HCT116 (cell line): ENCODE measurements at regions not wholly inside any gene's neighbourhood (a gene's known extent, or its start where the extent isn't known, plus 50 kb on each side); places are given as distances from the start of the nearest gene placed in this dataset.

ENCODE experiments used
- ATAC-seq: fragments of 200-7000 bp; cut with Tn5 transposase; 2 replicates; pipeline ENCODE4 v1.9.1; 2020; ENCODE audit warnings: mild to moderate bottlenecking, moderate library complexity
- BruUV-seq: library from RNA; stranded (reverse); fragments of 400-500 nt; replicated peaks from 2 replicates; lab custom pipeline; 2021; lab: Mats Ljungman, UMichigan
- CTCF ChIA-PET: fragments of 300-600 bp; sonication (Branson Sonifier 250); formaldehyde crosslinking; loops from one replicate; lab custom pipeline; 2021; ENCODE audit warnings: antibody characterized with exemption; lab: Charles Lee
- POLR2A ChIA-PET: fragments of 300-600, 350-600 bp; sonication (Branson Sonifier 250); formaldehyde crosslinking; loops from one replicate; lab custom pipeline; 2021; ENCODE audit warnings: antibody characterized with exemption; lab: Charles Lee
- RAD21 ChIA-PET, 2 experiments: fragments of 300-600 bp; sonication (Branson Sonifier 250); formaldehyde crosslinking; loops; one replicate each; lab custom pipeline; 2023; ENCODE audit warnings: low total read pairs in 2 of 2; ENCODE audit not compliant: uncharacterized antibody in 2 of 2, unreplicated experiment in 2 of 2, low non-redundant PET in 1 of 2; lab: Charles Lee
- DNase-seq: peaks from one replicate; pipeline ENCODE4 v3.0.0-alpha.2; 2010; ENCODE audit warnings: low read depth, low spot score
- H2AFZ ChIP-seq: fragments of 200-600 bp; shearing (Covaris generic), sonication (generic); 2 replicates; pipeline ENCODE4 v1.6.1; 2017; ENCODE audit warnings: low read depth, mixed run types, mixed read lengths, antibody characterized with exemption, low read length; ENCODE audit not compliant: poor library complexity, severe bottlenecking
- H3K27ac ChIP-seq: 2 replicates; pipeline ENCODE4 v1.5.1; 2012; ENCODE audit warnings: low read depth, low read length
- H3K27me3 ChIP-seq: fragments of 200-600 bp; sonication (generic); 2 replicates; pipeline ENCODE4 v1.6.1; 2016; ENCODE audit warnings: mixed run types, low read length, mixed read lengths; ENCODE audit not compliant: insufficient read depth
- H3K36me3 ChIP-seq, 2 experiments: fragments of 200-500 bp in 1 of 2; fragments of 200-600 bp in 1 of 2; sonication (Bioruptor generic) in 1 of 2; sonication (generic) in 1 of 2; 2 replicates each; pipeline versions ENCODE4 v1.5.1 to v1.6.1; 2014 to 2016; ENCODE audit warnings: low read length in 2 of 2, inconsistent platforms in 1 of 2, mixed read lengths in 1 of 2, mixed run types in 1 of 2; ENCODE audit not compliant: insufficient read depth in 2 of 2, control insufficient read depth in 1 of 2
- H3K4me1 ChIP-seq, 2 experiments: fragments of 200-600 bp in 1 of 2; sonication (generic) in 1 of 2; 2 replicates each; pipeline versions ENCODE4 v1.5.1 to v1.6.1; 2012 to 2017; ENCODE audit warnings: low read length in 2 of 2, inconsistent platforms in 1 of 2, mild to moderate bottlenecking in 1 of 2, mixed read lengths in 1 of 2, mixed run types in 1 of 2, moderate library complexity in 1 of 2; ENCODE audit not compliant: insufficient read depth in 2 of 2, control insufficient read depth in 1 of 2
- H3K4me2 ChIP-seq: fragments of 200-600 bp; sonication (generic); 2 replicates; pipeline ENCODE4 v1.6.1; 2017; ENCODE audit warnings: mixed run types, low read length, mixed read lengths
- H3K4me3 ChIP-seq, 2 experiments: fragments of 200-600 bp in 1 of 2; sonication (generic) in 1 of 2; replicated peaks in 1 of 2; 2 replicates each; pipeline ENCODE4 v1.5.1; 2011 to 2016; ENCODE audit warnings: low read length in 2 of 2, control low read depth in 1 of 2, low read depth in 1 of 2, mild to moderate bottlenecking in 1 of 2, mixed read lengths in 1 of 2, mixed run types in 1 of 2
- H3K79me2 ChIP-seq: fragments of 200-600 bp; sonication (generic); 2 replicates; pipeline ENCODE4 v1.6.1; 2017; ENCODE audit warnings: mild to moderate bottlenecking, mixed run types, low read length, moderate library complexity, mixed read lengths; ENCODE audit not compliant: insufficient read depth
- H3K9ac ChIP-seq: fragments of 200-600 bp; sonication (generic); 2 replicates; pipeline ENCODE4 v1.6.1; 2016; ENCODE audit warnings: low read length, mixed read lengths
- H3K9me2 ChIP-seq: fragments of 200-600 bp; sonication (generic), shearing (Covaris generic); 2 replicates; pipeline ENCODE4 v1.6.1; 2017; ENCODE audit warnings: mixed run types, mild to moderate bottlenecking, moderate library complexity; ENCODE audit not compliant: insufficient read depth
- H3K9me3 ChIP-seq, 2 experiments: fragments of 200-500 bp in 1 of 2; fragments of 200-600 bp in 1 of 2; sonication (Bioruptor generic) in 1 of 2; sonication (generic) in 1 of 2; 2 replicates each; pipeline ENCODE4 v1.6.1; 2014 to 2017; ENCODE audit warnings: low read length in 2 of 2, mixed read lengths in 2 of 2, inconsistent platforms in 1 of 2, low read depth in 1 of 2, mild to moderate bottlenecking in 1 of 2, mixed run types in 1 of 2, moderate library complexity in 1 of 2; ENCODE audit not compliant: control insufficient read depth in 1 of 2, insufficient read depth in 1 of 2
- H4K20me1 ChIP-seq: fragments of 200-600 bp; sonication (generic), shearing (Covaris generic); 2 replicates; pipeline ENCODE4 v1.6.1; 2017; ENCODE audit warnings: mixed run types, mild to moderate bottlenecking, moderate library complexity; ENCODE audit not compliant: insufficient read depth
- CBX3 ChIP-seq: IDR thresholded peaks from 2 replicates; pipeline ENCODE4 v1.6.1; 2012; ENCODE audit warnings: low read depth
- EGR1 ChIP-seq: IDR thresholded peaks from 2 replicates; pipeline ENCODE4 v1.6.1; 2012; ENCODE audit warnings: low read depth
- ELF1 ChIP-seq: IDR thresholded peaks from 2 replicates; pipeline ENCODE4 v1.6.1; 2012; ENCODE audit warnings: low read depth, borderline replicate concordance
- EZH2 ChIP-seq: fragments of 200-600 bp; sonication (generic); IDR thresholded peaks from 2 replicates; pipeline ENCODE4 v1.6.1; 2017; ENCODE audit warnings: antibody characterized with exemption, mixed run types
- EZH2phosphoT487 ChIP-seq: fragments of 200-600 bp; IDR thresholded peaks from 2 replicates; pipeline ENCODE4 v1.6.1; 2018; ENCODE audit warnings: antibody characterized with exemption, borderline replicate concordance
- JUND ChIP-seq: IDR thresholded peaks from 2 replicates; pipeline ENCODE4 v1.6.1; 2012
- POLR2AphosphoS5 ChIP-seq: IDR thresholded peaks from 2 replicates; pipeline ENCODE4 v1.6.1; 2011; ENCODE audit warnings: mild to moderate bottlenecking, low read depth, low read length, moderate library complexity
- RAD21 ChIP-seq: IDR thresholded peaks from 2 replicates; pipeline ENCODE4 v1.6.1; 2012; ENCODE audit warnings: low read depth, mild to moderate bottlenecking
- SIN3A ChIP-seq: IDR thresholded peaks from 2 replicates; pipeline ENCODE4 v1.6.1; 2012; ENCODE audit warnings: low read depth
- SP1 ChIP-seq: IDR thresholded peaks from 2 replicates; pipeline ENCODE4 v1.6.1; 2012; ENCODE audit warnings: low read depth
- SRF ChIP-seq: IDR thresholded peaks from 2 replicates; pipeline ENCODE4 v1.6.1; 2012; ENCODE audit warnings: low read depth
- TCF7L2 ChIP-seq: IDR thresholded peaks from 2 replicates; pipeline ENCODE4 v1.7.0; 2011; ENCODE audit warnings: borderline replicate concordance, inconsistent platforms; ENCODE audit not compliant: insufficient read depth, insufficient read length; ENCODE audit errors: extremely low read depth
- YY1 ChIP-seq: IDR thresholded peaks from 2 replicates; pipeline ENCODE4 v1.6.1; 2011; ENCODE audit warnings: low read length, low read depth, moderate library complexity, mild to moderate bottlenecking; ENCODE audit not compliant: insufficient replicate concordance; ENCODE audit errors: extremely low read depth
- ZFX ChIP-seq: fragments of 450-650 bp; IDR thresholded peaks from 2 replicates; pipeline ENCODE4 v1.6.1; 2017
- ZNF274 ChIP-seq: fragments of 200-500 bp; sonication (Bioruptor generic); IDR thresholded peaks from 2 replicates; pipeline ENCODE4 v1.6.1; 2014; ENCODE audit warnings: mild to moderate bottlenecking, low read depth, low read length, inconsistent platforms
- intact Hi-C: fragments of 100-400 bp; cut with micrococcal nuclease; formaldehyde crosslinking; loops from 2 replicates; pipeline ENCODE4 v1.10.0; 2022
- TF ChIP-seq, protein P1 (sequence below): IDR thresholded peaks from 2 replicates; pipeline ENCODE4 v1.6.1; 2012
- TF ChIP-seq, protein P2 (sequence below), 3 experiments: fragments of 200-600 bp in 1 of 3; sonication (generic) in 1 of 3; IDR thresholded peaks in 2 of 3; conservative IDR thresholded peaks in 1 of 3; 2 replicates each; pipeline ENCODE4 v1.5.1; 2012 to 2017; ENCODE audit warnings: low read depth in 2 of 3, low read length in 2 of 3, antibody characterized with exemption in 1 of 3, borderline replicate concordance in 1 of 3, control low read depth in 1 of 3, mild to moderate bottlenecking in 1 of 3, mixed read lengths in 1 of 3, mixed run types in 1 of 3, moderate library complexity in 1 of 3; ENCODE audit not compliant: insufficient read depth in 1 of 3
- TF ChIP-seq, protein P3 (sequence below): IDR thresholded peaks from 2 replicates; pipeline ENCODE4 v1.6.1; 2012; ENCODE audit warnings: low read depth
- TF ChIP-seq, protein P4 (sequence below): IDR thresholded peaks from 2 replicates; pipeline ENCODE4 v1.6.1; 2012
- TF ChIP-seq, protein P5 (sequence below): IDR thresholded peaks from 2 replicates; pipeline ENCODE4 v1.6.1; 2011; ENCODE audit warnings: mild to moderate bottlenecking, low read length, moderate library complexity; ENCODE audit not compliant: insufficient replicate concordance; ENCODE audit errors: extremely low read depth

DNA sequence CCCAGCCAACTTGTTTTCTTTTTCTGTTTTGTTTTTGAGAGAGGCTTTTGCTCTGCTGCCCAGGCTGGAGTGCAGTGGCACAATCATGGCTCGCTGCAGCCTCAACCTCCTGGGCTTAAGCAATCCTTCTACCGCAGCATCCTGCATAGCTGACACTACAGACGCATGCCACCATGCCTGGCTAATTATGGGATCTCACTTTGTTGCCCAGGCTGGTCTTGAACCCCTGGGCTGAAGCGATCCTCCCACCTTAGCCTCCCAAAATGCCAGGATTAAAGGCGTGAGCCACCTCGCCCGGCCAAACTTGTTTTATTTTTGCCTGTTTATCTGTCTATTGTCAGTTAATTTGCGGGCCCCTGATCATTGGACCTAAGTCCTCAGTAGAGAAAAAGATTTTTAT, 61.6 kb upstream of the MSH6 start:
- TF ChIP-seq ZFX (no peak), SP1 (no peak), CBX3 (no peak), SIN3A (no peak), EZH2phosphoT487 (no peak), SRF (no peak), YY1 (no peak), ZNF274 (no peak), EZH2 (no peak), TCF7L2 (no peak), RAD21 (no peak), EGR1 (no peak), POLR2AphosphoS5 (no peak), JUND (no peak), ELF1 (no peak)
- TF ChIP-seq, protein P1, sequence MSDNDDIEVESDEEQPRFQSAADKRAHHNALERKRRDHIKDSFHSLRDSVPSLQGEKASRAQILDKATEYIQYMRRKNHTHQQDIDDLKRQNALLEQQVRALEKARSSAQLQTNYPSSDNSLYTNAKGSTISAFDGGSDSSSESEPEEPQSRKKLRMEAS: no peak
- TF ChIP-seq, protein P2, sequence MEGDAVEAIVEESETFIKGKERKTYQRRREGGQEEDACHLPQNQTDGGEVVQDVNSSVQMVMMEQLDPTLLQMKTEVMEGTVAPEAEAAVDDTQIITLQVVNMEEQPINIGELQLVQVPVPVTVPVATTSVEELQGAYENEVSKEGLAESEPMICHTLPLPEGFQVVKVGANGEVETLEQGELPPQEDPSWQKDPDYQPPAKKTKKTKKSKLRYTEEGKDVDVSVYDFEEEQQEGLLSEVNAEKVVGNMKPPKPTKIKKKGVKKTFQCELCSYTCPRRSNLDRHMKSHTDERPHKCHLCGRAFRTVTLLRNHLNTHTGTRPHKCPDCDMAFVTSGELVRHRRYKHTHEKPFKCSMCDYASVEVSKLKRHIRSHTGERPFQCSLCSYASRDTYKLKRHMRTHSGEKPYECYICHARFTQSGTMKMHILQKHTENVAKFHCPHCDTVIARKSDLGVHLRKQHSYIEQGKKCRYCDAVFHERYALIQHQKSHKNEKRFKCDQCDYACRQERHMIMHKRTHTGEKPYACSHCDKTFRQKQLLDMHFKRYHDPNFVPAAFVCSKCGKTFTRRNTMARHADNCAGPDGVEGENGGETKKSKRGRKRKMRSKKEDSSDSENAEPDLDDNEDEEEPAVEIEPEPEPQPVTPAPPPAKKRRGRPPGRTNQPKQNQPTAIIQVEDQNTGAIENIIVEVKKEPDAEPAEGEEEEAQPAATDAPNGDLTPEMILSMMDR (IDR thresholded peaks at IDR 0.05 in 2 of 3, conservative IDR thresholded peaks at IDR 0.05 in 1 of 3; ENCODE audit: borderline replicate concordance in 1 of 3, insufficient read depth in 1 of 3, low read depth in 2 of 3, low read length in 2 of 3): no peak
- TF ChIP-seq, protein P3, sequence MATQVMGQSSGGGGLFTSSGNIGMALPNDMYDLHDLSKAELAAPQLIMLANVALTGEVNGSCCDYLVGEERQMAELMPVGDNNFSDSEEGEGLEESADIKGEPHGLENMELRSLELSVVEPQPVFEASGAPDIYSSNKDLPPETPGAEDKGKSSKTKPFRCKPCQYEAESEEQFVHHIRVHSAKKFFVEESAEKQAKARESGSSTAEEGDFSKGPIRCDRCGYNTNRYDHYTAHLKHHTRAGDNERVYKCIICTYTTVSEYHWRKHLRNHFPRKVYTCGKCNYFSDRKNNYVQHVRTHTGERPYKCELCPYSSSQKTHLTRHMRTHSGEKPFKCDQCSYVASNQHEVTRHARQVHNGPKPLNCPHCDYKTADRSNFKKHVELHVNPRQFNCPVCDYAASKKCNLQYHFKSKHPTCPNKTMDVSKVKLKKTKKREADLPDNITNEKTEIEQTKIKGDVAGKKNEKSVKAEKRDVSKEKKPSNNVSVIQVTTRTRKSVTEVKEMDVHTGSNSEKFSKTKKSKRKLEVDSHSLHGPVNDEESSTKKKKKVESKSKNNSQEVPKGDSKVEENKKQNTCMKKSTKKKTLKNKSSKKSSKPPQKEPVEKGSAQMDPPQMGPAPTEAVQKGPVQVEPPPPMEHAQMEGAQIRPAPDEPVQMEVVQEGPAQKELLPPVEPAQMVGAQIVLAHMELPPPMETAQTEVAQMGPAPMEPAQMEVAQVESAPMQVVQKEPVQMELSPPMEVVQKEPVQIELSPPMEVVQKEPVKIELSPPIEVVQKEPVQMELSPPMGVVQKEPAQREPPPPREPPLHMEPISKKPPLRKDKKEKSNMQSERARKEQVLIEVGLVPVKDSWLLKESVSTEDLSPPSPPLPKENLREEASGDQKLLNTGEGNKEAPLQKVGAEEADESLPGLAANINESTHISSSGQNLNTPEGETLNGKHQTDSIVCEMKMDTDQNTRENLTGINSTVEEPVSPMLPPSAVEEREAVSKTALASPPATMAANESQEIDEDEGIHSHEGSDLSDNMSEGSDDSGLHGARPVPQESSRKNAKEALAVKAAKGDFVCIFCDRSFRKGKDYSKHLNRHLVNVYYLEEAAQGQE: no peak
- TF ChIP-seq, protein P4, sequence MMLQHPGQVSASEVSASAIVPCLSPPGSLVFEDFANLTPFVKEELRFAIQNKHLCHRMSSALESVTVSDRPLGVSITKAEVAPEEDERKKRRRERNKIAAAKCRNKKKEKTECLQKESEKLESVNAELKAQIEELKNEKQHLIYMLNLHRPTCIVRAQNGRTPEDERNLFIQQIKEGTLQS: no peak
- TF ChIP-seq, protein P5, sequence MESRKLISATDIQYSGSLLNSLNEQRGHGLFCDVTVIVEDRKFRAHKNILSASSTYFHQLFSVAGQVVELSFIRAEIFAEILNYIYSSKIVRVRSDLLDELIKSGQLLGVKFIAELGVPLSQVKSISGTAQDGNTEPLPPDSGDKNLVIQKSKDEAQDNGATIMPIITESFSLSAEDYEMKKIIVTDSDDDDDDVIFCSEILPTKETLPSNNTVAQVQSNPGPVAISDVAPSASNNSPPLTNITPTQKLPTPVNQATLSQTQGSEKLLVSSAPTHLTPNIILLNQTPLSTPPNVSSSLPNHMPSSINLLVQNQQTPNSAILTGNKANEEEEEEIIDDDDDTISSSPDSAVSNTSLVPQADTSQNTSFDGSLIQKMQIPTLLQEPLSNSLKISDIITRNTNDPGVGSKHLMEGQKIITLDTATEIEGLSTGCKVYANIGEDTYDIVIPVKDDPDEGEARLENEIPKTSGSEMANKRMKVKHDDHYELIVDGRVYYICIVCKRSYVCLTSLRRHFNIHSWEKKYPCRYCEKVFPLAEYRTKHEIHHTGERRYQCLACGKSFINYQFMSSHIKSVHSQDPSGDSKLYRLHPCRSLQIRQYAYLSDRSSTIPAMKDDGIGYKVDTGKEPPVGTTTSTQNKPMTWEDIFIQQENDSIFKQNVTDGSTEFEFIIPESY: no peak
- Histone ChIP-seq H3K27me3 (no peaks in the 10 kb centered on the region), H3K9ac (no peak overlapping the region), H3K4me3 (no peak overlapping the region), H3K4me1 (no peaks in the 10 kb centered on the region), H3K4me2 (no peak overlapping the region), H3K27ac (no peak overlapping the region), H2AFZ (no peak overlapping the region), H3K9me2 (no peaks in the 10 kb centered on the region), H3K9me3 (no peaks in the 10 kb centered on the region), H4K20me1 (no peaks in the 10 kb centered on the region), H3K36me3 (no peaks in the 10 kb centered on the region), H3K79me2 (no peaks in the 10 kb centered on the region)
- no TSS peak for BruUV-seq
- ATAC-seq (no peak), DNase-seq (no peak)
- POLR2A ChIA-PET: no interaction called here
- CTCF ChIA-PET: no interaction called here
- intact Hi-C loops: no loop called here
- RAD21 ChIA-PET: no interaction called here
